HEK293 (cell line): ENCODE measurements at regions not wholly inside any gene's neighbourhood (a gene's known extent, or its start where the extent isn't known, plus 50 kb on each side); places are given as distances from the start of the nearest gene placed in this dataset.

ENCODE experiments used
- CTCF ChIA-PET: fragments of 350-600 bp; formaldehyde crosslinking; extraction: SDS; loops from one replicate; lab custom pipeline; 2021; ENCODE audit warnings: antibody characterized with exemption; lab: Yijun Ruan, JAX
- POLR2A ChIA-PET: fragments of 300-600 bp; formaldehyde crosslinking; extraction: SDS; loops from one replicate; lab custom pipeline; 2020; ENCODE audit warnings: antibody characterized with exemption, inconsistent platforms; lab: Yijun Ruan, JAX
- H3K27ac ChIP-seq: fragments of 200-500 bp; sonication (Bioruptor generic); 2 replicates; pipeline ENCODE4 v1.5.1; 2014; ENCODE audit warnings: low read depth, low read length, control low read depth, inconsistent platforms; ENCODE audit errors: extremely low read depth
- H3K36me3 ChIP-seq, 2 experiments: fragments of 200-500 bp in 1 of 2; sonication (Bioruptor generic) in 1 of 2; 1 replicate in 1 of 2; 2 replicates in 1 of 2; pipeline ENCODE4 v1.5.1; 2014 to 2017; ENCODE audit warnings: inconsistent platforms in 2 of 2, low read length in 2 of 2; ENCODE audit not compliant: control insufficient read depth in 2 of 2, insufficient read depth in 1 of 2
- H3K4me1 ChIP-seq: fragments of 200-500 bp; sonication (Bioruptor generic); 2 replicates; pipeline ENCODE4 v1.5.1; 2014; ENCODE audit warnings: mild to moderate bottlenecking, low read length, inconsistent platforms; ENCODE audit not compliant: control insufficient read depth, insufficient read depth
- H3K4me3 ChIP-seq: 2 replicates; pipeline ENCODE4 v1.5.1; 2011; ENCODE audit warnings: low read depth, mild to moderate bottlenecking, control low read depth, low read length, moderate library complexity
- H3K9me3 ChIP-seq: fragments of 200-500 bp; sonication (Bioruptor generic); 2 replicates; pipeline ENCODE4 v1.5.1; 2014; ENCODE audit warnings: low read depth, low read length, inconsistent platforms; ENCODE audit not compliant: control insufficient read depth, insufficient read depth
- KLF1 ChIP-seq: fragments of 450-650 bp; formaldehyde crosslinking; IDR thresholded peaks from 2 replicates; pipeline ENCODE4 v1.5.1; 2016; ENCODE audit warnings: missing biosample characterization, missing genetic modification characterization
- KLF7 ChIP-seq: fragments of 450-650 bp; formaldehyde crosslinking; IDR thresholded peaks from 2 replicates; pipeline ENCODE4 v1.5.1; 2016; ENCODE audit warnings: missing biosample characterization, missing genetic modification characterization, borderline replicate concordance
- KLF9 ChIP-seq: fragments of 450-650 bp; formaldehyde crosslinking; IDR thresholded peaks from 2 replicates; pipeline ENCODE4 v1.5.1; 2016; ENCODE audit warnings: missing biosample characterization, missing genetic modification characterization, low read depth
- MYNN ChIP-seq: fragments of 450-650 bp; formaldehyde crosslinking; IDR thresholded peaks from 2 replicates; pipeline ENCODE4 v1.5.1; 2016; ENCODE audit warnings: missing biosample characterization, missing genetic modification characterization, borderline replicate concordance
- OSR2 ChIP-seq: fragments of 450-650 bp; formaldehyde crosslinking; IDR thresholded peaks from 2 replicates; pipeline ENCODE4 v1.5.1; 2016; ENCODE audit warnings: missing biosample characterization, missing genetic modification characterization
- SP7 ChIP-seq: fragments of 450-650 bp; formaldehyde crosslinking; IDR thresholded peaks from 2 replicates; pipeline ENCODE4 v1.5.1; 2016; ENCODE audit warnings: missing biosample characterization, missing genetic modification characterization
- WT1 ChIP-seq: fragments of 450-650 bp; formaldehyde crosslinking; IDR thresholded peaks from 2 replicates; pipeline ENCODE4 v1.5.1; 2016; ENCODE audit warnings: missing biosample characterization, missing genetic modification characterization
- ZBTB26 ChIP-seq: fragments of 450-650 bp; formaldehyde crosslinking; optimal IDR thresholded peaks from 2 replicates; pipeline ENCODE3; 2016; ENCODE audit warnings: missing biosample characterization, mild to moderate bottlenecking, missing genetic modification characterization
- ZNF146 ChIP-seq: fragments of 450-650 bp; formaldehyde crosslinking; IDR thresholded peaks from 2 replicates; pipeline ENCODE4 v1.5.1; 2016; ENCODE audit warnings: missing biosample characterization, missing genetic modification characterization
- ZNF211 ChIP-seq: fragments of 450-650 bp; formaldehyde crosslinking; IDR thresholded peaks from 2 replicates; pipeline ENCODE4 v1.5.1; 2016; ENCODE audit warnings: low read depth, missing biosample characterization, missing genetic modification characterization
- ZNF324 ChIP-seq: fragments of 450-650 bp; formaldehyde crosslinking; IDR thresholded peaks from 2 replicates; pipeline ENCODE4 v1.5.1; 2016; ENCODE audit warnings: missing biosample characterization, missing genetic modification characterization
- ZNF398 ChIP-seq: fragments of 450-650 bp; formaldehyde crosslinking; IDR thresholded peaks from 2 replicates; pipeline ENCODE4 v1.5.1; 2017; ENCODE audit warnings: missing biosample characterization, missing genetic modification characterization
- ZNF433 ChIP-seq: fragments of 450-650 bp; formaldehyde crosslinking; IDR thresholded peaks from 2 replicates; pipeline ENCODE4 v1.5.1; 2016; ENCODE audit warnings: missing biosample characterization, missing genetic modification characterization, low read depth
- ZNF449 ChIP-seq: fragments of 450-650 bp; formaldehyde crosslinking; IDR thresholded peaks from 2 replicates; pipeline ENCODE4 v1.5.1; 2017; ENCODE audit warnings: missing biosample characterization, mild to moderate bottlenecking, missing genetic modification characterization, moderate library complexity
- ZNF555 ChIP-seq: fragments of 450-650 bp; formaldehyde crosslinking; conservative IDR thresholded peaks from 2 replicates; pipeline ENCODE4 v1.5.1; 2017; ENCODE audit warnings: missing biosample characterization, mild to moderate bottlenecking, missing genetic modification characterization, inconsistent platforms
- ZNF580 ChIP-seq: fragments of 450-650 bp; formaldehyde crosslinking; IDR thresholded peaks from 2 replicates; pipeline ENCODE4 v1.5.1; 2016; ENCODE audit warnings: missing biosample characterization, missing genetic modification characterization
- ZNF600 ChIP-seq: fragments of 450-650 bp; formaldehyde crosslinking; IDR thresholded peaks from 2 replicates; pipeline ENCODE4 v1.5.1; 2016; ENCODE audit warnings: missing biosample characterization, missing genetic modification characterization
- ZNF654 ChIP-seq: fragments of 450-650 bp; formaldehyde crosslinking; IDR thresholded peaks from 2 replicates; pipeline ENCODE4 v1.5.1; 2016; ENCODE audit warnings: low read depth, missing biosample characterization, missing genetic modification characterization
- ZNF792 ChIP-seq: fragments of 450-650 bp; formaldehyde crosslinking; IDR thresholded peaks from 2 replicates; pipeline ENCODE4 v1.5.1; 2016; ENCODE audit warnings: missing biosample characterization, missing genetic modification characterization
- ZNF830 ChIP-seq: fragments of 450-650 bp; IDR thresholded peaks from 2 replicates; pipeline ENCODE4 v1.5.0; 2018; ENCODE audit warnings: missing biosample characterization, missing genetic modification characterization, low read depth, mild to moderate bottlenecking, moderate library complexity

DNA sequence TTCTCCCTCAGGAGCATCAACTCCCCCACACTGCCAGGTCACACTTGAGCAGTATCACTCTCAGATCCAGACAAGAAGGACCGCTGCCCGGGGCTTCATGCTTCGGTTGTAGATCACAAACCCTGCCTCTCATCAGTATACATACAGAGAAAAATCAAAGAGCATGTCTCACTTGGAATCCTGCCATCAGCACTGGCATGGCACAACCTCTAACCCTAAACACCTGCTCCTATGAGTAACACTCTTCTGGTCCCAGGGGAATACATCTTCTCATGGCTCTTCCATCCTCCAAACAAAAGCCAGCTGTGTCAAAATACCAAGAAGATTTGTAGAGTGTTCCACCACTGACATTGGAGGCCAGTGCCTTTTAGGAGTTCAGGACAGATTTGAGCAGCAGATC, 84.8 kb upstream of the MIER3 start:
- H3K27ac ChIP-seq: no peak overlapping the region
- H3K4me1 ChIP-seq: no peaks in the 10 kb centered on the region
- ChIA-PET CTCF (no interaction called here), POLR2A (no interaction called here)
- no peak overlapping the region for H3K4me3 ChIP-seq
- H3K36me3 ChIP-seq: no peaks in the 10 kb centered on the region
- H3K9me3 ChIP-seq: no peaks in the 10 kb centered on the region
- TF ChIP-seq KLF9 (tag by site-specific recombination) (no peak), ZNF433 (tag by site-specific recombination) (no peak), ZNF211 (tag by site-specific recombination) (no peak), ZNF654 (tag by site-specific recombination) (no peak), KLF7 (no peak), ZNF555 (no peak), MYNN (tag by site-specific recombination) (no peak), KLF1 (tag by site-specific recombination) (no peak), ZNF324 (no peak), ZNF792 (no peak), ZNF830 (tag by site-specific recombination) (no peak), ZNF398 (tag by site-specific recombination) (no peak), ZNF600 (tag by site-specific recombination) (no peak), ZBTB26 (no peak)

- CTCF ChIA-PET: no interaction called here
- Histone ChIP-seq H3K4me1 (peaks cover 3% of the 10 kb centered on the region; the same call in 1 of the 2 replicates), H3K27ac (no peak overlapping the region), H3K36me3 (no peaks in the 10 kb centered on the region), H3K4me3 (no peak overlapping the region), H3K9me3 (no peaks in the 10 kb centered on the region)
- POLR2A ChIA-PET: no interaction called here
- no peak for TF ChIP-seq ZNF580 (tag by site-specific recombination)
- no peak for TF ChIP-seq ZNF449 (tag by site-specific recombination)
- no peak for TF ChIP-seq ZNF146 (tag by site-specific recombination)
- no peak for TF ChIP-seq SP7
- no peak for TF ChIP-seq OSR2 (tag by site-specific recombination)
- no peak for TF ChIP-seq WT1 (tag by site-specific recombination)
These were observed 85.4 kb upstream of the MIER3 start for GRCh38 chr5:57037355-57037754.
